Prostate gland (tissue), 2 donors: ENCODE measurements at regions not wholly inside any gene's neighbourhood (a gene's known extent, or its start where the extent isn't known, plus 50 kb on each side); places are given as distances from the start of the nearest gene placed in this dataset.

Experiments used
- DNase-seq: peaks from one replicate; pipeline ENCODE4 v3.0.0-alpha.2; 2019; ENCODE audit warnings: low spot score
- H3K27ac ChIP-seq, 2 donors: fragments of 200-600 bp; sonication (generic); 2 replicates each; pipeline ENCODE4 v1.5.1; 2017 to 2019
- H3K27me3 ChIP-seq: fragments of 200-600 bp; sonication (generic); replicated peaks from 2 replicates; pipeline ENCODE4 v1.5.1; 2019; ENCODE audit not compliant: insufficient read depth
- H3K36me3 ChIP-seq, 2 donors: fragments of 200-600 bp; sonication (generic); 1 replicate in 1 of 2; 2 replicates in 1 of 2; pipeline versions ENCODE4 v1.5.1 to v1.8.1; 2017 to 2019
- H3K4me1 ChIP-seq: fragments of 200-600 bp; sonication (generic); replicated peaks from 2 replicates; pipeline ENCODE4 v1.5.1; 2019
- H3K4me3 ChIP-seq, 2 donors: fragments of 200-600 bp; sonication (generic); 2 replicates each; pipeline ENCODE4 v1.5.1; 2017 to 2019
- H3K9me3 ChIP-seq: fragments of 200-600 bp; sonication (generic); 2 replicates; pipeline ENCODE4 v1.5.1; 2017
- POLR2A ChIP-seq: fragments of 450-650 bp; IDR thresholded peaks from one replicate; pipeline ENCODE4 v1.6.1; 2016; ENCODE audit warnings: antibody characterized with exemption, mild to moderate bottlenecking
- POLR2AphosphoS5 ChIP-seq: sonication (generic); formaldehyde crosslinking; IDR thresholded peaks from one replicate; pipeline ENCODE4 v1.6.1; 2017; ENCODE audit warnings: antibody characterized with exemption
- WGBS: methylation state at CpG from one replicate; pipeline ENCODE4 v1.1.5; 2018; 5-methylcytosine and 5-hydroxymethylcytosine counted together
- intact Hi-C: fragments of 100-400 bp; cut with DNase I; formaldehyde crosslinking; loops from one replicate; pipeline ENCODE4 v1.14.2; 2022
- TF ChIP-seq, protein P1 (sequence below), 4 experiments: fragments of 200-600 bp in 2 of 4; fragments of 450-650 bp in 2 of 4; sonication (generic) in 2 of 4; IDR thresholded peaks; 1 replicate in 3 of 4; 2 replicates in 1 of 4; pipeline ENCODE4 v1.5.1; 2016 to 2019; ENCODE audit warnings: antibody characterized with exemption in 4 of 4, mild to moderate bottlenecking in 2 of 4, moderate library complexity in 2 of 4

DNA sequence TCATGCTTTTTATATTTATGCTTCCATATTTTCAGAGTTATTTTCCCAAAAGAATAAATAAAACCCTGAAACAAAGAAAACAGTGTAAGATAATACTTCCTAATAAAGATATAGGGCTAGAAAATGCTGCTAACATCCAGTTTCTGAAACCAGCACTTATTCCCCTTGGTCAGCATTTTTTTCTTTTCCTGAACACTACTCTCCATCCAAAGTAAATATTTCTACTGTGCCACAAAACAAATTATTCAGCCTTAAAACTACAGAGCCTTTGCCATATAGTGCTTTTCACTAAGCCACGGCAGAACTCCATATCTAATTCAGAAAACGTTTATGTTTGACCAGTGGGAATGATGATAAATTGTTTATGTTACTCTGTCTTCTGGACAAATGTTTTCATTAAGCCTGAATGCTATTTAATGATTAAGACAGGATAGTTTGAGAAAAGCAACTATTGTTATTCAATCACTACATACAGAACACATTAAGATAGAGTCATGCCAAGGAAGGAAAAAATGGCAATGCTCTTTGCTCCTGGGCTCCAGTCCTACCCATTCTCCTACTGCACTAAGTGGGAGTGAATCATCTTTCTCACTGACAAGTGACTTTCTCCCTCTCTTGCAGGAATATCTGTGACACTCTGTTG lies 723.9 kb downstream of the FAT4 start:
- TF ChIP-seq POLR2AphosphoS5 (no peak), POLR2A (no peak)
- TF ChIP-seq, protein P1, sequence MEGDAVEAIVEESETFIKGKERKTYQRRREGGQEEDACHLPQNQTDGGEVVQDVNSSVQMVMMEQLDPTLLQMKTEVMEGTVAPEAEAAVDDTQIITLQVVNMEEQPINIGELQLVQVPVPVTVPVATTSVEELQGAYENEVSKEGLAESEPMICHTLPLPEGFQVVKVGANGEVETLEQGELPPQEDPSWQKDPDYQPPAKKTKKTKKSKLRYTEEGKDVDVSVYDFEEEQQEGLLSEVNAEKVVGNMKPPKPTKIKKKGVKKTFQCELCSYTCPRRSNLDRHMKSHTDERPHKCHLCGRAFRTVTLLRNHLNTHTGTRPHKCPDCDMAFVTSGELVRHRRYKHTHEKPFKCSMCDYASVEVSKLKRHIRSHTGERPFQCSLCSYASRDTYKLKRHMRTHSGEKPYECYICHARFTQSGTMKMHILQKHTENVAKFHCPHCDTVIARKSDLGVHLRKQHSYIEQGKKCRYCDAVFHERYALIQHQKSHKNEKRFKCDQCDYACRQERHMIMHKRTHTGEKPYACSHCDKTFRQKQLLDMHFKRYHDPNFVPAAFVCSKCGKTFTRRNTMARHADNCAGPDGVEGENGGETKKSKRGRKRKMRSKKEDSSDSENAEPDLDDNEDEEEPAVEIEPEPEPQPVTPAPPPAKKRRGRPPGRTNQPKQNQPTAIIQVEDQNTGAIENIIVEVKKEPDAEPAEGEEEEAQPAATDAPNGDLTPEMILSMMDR (IDR thresholded peaks at IDR 0.05), result no peak
- Histone ChIP-seq H3K9me3 (no peaks in the 10 kb centered on the region), H3K36me3 (no peaks in the 10 kb centered on the region), H3K27ac (no peak overlapping the region), H3K4me3 (no peak overlapping the region), H3K4me1 (no peaks in the 10 kb centered on the region), H3K27me3 (no peaks in the 10 kb centered on the region)
- intact Hi-C loops, result no loop called here
- no peak for DNase-seq
- 16% methylated on average over 2 of the region's 2 CpGs for WGBS

DNA sequence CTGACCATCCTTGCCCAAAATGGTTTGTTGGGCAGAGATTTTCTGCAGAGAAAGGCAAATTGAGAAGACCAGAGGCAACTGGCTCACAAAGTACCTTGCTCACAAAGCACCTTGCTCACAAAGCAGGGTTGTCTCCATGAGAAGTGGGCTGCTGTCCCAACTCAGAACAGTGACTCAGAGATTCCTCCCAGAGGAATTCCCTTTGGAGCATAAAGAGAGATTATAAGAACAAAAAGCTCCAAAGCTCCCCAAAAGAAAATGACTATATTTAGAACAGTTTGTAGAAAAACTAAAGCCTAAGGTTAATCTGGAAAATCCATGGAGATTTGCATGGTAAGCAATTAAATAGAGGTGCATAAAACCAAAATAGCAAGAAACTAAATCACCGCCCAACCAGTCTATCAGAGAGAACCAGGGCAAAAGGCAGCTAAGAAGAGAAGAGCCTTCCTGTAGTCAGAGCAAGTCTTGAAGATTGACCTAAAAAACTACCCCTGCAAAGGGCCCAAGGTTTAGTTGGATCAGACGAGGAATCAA lies 731.4 kb downstream of the FAT4 start:
- Histone ChIP-seq H3K4me1 (no peaks in the 10 kb centered on the region), H3K27me3 (no peaks in the 10 kb centered on the region), H3K9me3 (no peaks in the 10 kb centered on the region), H3K36me3 (no peaks in the 10 kb centered on the region), H3K27ac (no peak overlapping the region), H3K4me3 (no peak overlapping the region)
- no peak for TF ChIP-seq POLR2A
- 57% methylated on average over 2 of the region's 2 CpGs for WGBS
- no peak for DNase-seq
- intact Hi-C loops, result no loop called here

DNA sequence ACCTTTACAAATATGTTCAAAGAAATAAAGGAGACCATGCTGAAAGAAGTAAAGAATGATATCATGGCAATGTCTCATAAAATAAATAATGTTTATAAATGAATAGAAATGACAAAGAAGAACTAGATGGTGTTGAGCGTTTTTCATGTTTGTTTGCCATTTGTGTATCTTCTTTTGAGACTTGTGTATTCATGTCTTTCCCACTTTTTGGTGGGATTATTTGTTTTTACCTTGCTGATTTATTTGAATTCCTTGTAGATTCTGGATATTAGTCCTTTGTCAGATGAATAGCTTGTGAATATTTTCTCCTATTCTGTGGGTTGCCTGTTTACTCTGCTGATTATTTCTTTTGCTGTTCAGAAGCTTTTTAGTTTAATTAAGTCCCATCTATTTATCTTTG lies 732.4 kb downstream of the FAT4 start:
- Histone ChIP-seq H3K27me3 (no peaks in the 10 kb centered on the region), H3K36me3 (no peaks in the 10 kb centered on the region), H3K4me1 (no peaks in the 10 kb centered on the region), H3K27ac (no peak overlapping the region), H3K4me3 (no peak overlapping the region), H3K9me3 (no peaks in the 10 kb centered on the region)
- intact Hi-C loops, result no loop called here
- TF ChIP-seq POLR2A, result no peak
- TF ChIP-seq, protein P1 (IDR thresholded peaks at IDR 0.05), result no peak
- TF ChIP-seq POLR2AphosphoS5, result no peak
- DNase-seq, result no peak
- WGBS, result 65% methylated on average over 1 of the region's 1 CpG

DNA sequence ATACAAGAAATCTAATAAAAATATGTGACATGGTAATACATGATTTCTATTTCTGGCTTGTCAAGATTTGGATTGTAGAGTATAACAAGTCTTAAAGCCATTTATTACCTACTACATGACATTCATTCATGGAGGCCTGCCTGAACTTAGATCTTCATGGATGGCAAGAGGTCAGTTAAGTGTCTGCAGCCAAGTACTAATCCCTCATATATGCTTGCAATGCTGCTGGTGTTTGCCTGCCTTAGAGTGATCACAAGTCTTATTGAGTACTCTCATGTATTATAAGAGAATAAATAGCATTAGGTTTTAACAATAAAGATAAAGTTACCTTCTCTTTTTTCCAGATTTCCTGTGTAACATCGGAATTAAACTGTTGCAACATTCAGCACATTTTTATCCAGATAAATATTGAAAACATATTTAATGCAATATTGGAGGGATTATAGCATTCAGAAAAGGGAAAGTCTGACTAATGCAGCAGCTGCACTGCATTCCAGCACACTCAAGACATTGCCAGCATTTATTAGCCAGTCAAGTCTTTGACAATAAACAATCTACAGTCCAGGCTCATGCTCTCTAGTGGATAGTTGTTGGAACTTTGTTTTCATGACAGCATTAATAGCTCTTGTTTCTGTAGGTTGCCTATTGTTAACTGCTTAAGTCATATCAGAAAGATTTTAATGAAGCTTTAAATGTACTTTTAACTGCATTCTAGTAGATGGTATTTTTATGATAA lies 737.1 kb downstream of the FAT4 start:
- Histone ChIP-seq H3K4me1 (no peaks in the 10 kb centered on the region), H3K9me3 (no peaks in the 10 kb centered on the region), H3K27me3 (no peaks in the 10 kb centered on the region), H3K4me3 (no peak overlapping the region), H3K27ac (no peak overlapping the region), H3K36me3 (no peaks in the 10 kb centered on the region)
- 5% methylated on average over 1 of the region's 1 CpG for WGBS
- no peak for DNase-seq
- TF ChIP-seq, protein P1 (IDR thresholded peaks at IDR 0.05), result peak in 1 of 4 experiments; percentile 5
- no peak for TF ChIP-seq POLR2AphosphoS5
- intact Hi-C loops, result no loop called here

DNA sequence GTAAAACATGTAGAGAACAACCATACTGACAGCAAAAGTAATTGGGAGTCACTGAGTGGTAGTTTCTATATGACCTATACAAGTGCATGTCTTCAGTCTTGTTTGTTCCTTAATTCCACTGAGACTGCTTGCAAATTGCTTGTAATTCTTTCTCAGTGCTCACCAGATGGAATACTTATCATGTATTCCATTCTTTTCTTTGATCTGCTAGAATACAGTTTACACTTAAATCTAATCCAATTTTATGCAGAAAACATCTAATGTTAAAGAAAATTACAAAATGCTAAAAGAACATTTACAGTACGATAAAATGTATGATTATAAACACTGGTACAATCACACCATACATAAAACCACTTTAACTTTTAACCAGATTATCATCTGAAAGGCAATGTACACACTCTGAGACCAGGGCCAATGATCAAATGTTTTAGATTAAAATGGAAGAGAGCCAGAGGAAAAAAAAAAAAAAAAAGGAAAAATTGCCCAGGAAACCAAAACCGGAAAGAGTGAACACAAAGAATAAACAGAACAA lies 741.4 kb downstream of the FAT4 start:
- no peak for DNase-seq
- Histone ChIP-seq H3K4me3 (no peak overlapping the region), H3K27ac (no peak overlapping the region), H3K27me3 (no peaks in the 10 kb centered on the region), H3K9me3 (no peaks in the 10 kb centered on the region), H3K36me3 (no peaks in the 10 kb centered on the region), H3K4me1 (no peaks in the 10 kb centered on the region)
- no peak for TF ChIP-seq POLR2A
- TF ChIP-seq, protein P1 (IDR thresholded peaks at IDR 0.05), result no peak
- TF ChIP-seq POLR2AphosphoS5, result no peak
- intact Hi-C loops, result no loop called here
- whole genome bisulfite sequencing, result 60% methylated on average over 2 of the region's 2 CpGs
